BLaER1 treated with 17β-estradiol and CSF1 and Interleukin-3, amounts not matched to agents 10 nM and 100 nM (cell line): ENCODE measurements at regions not wholly inside any gene's neighbourhood (a gene's known extent, or its start where the extent isn't known, plus 50 kb on each side); places are given as distances from the start of the nearest gene placed in this dataset.
A peak's percentile ranks its signal among the peaks of the same experiment; 100 is the strongest.
"Not testable (repeated sequence)": the region's sequence is repeated elsewhere in the genome, so short reads cannot be mapped to it uniquely, and the experiment has no call there.

Experiments used
- H3K27ac ChIP-seq, 11 experiments: shearing (Covaris generic); formaldehyde crosslinking; 2 replicates each; pipeline ENCODE4 v1.8.1; 2022
- H3K27me3 ChIP-seq, 11 experiments: shearing (Covaris generic); formaldehyde crosslinking; 2 replicates each; pipeline ENCODE4 v1.8.1; 2022
- H3K36me3 ChIP-seq, 11 experiments: shearing (Covaris generic); formaldehyde crosslinking; 2 replicates each; pipeline ENCODE4 v1.8.1; 2022
- H3K4me1 ChIP-seq, 10 experiments: shearing (Covaris generic); formaldehyde crosslinking; 2 replicates each; pipeline ENCODE4 v1.8.1; 2022
- H3K4me2 ChIP-seq, 11 experiments: shearing (Covaris generic); formaldehyde crosslinking; 2 replicates each; pipeline ENCODE4 v1.8.1; 2022
- H3K4me3 ChIP-seq, 10 experiments: shearing (Covaris generic); formaldehyde crosslinking; 2 replicates each; pipeline ENCODE4 v1.8.1; 2022
- H3K9ac ChIP-seq, 11 experiments: shearing (Covaris generic); formaldehyde crosslinking; 2 replicates each; pipeline ENCODE4 v1.8.1; 2022
- H3K9me3 ChIP-seq, 11 experiments: shearing (Covaris generic); formaldehyde crosslinking; replicated peaks in 1 of 11; 2 replicates each; pipeline ENCODE4 v1.8.1; 2022
- H4K20me1 ChIP-seq, 11 experiments: shearing (Covaris generic); formaldehyde crosslinking; 2 replicates each; pipeline ENCODE4 v1.8.1; 2022
- Cebpa-rat ChIP-seq, 11 experiments: shearing (Covaris generic); IDR thresholded peaks; 2 replicates each; pipeline ENCODE4 v1.8.1; 2022

DNA sequence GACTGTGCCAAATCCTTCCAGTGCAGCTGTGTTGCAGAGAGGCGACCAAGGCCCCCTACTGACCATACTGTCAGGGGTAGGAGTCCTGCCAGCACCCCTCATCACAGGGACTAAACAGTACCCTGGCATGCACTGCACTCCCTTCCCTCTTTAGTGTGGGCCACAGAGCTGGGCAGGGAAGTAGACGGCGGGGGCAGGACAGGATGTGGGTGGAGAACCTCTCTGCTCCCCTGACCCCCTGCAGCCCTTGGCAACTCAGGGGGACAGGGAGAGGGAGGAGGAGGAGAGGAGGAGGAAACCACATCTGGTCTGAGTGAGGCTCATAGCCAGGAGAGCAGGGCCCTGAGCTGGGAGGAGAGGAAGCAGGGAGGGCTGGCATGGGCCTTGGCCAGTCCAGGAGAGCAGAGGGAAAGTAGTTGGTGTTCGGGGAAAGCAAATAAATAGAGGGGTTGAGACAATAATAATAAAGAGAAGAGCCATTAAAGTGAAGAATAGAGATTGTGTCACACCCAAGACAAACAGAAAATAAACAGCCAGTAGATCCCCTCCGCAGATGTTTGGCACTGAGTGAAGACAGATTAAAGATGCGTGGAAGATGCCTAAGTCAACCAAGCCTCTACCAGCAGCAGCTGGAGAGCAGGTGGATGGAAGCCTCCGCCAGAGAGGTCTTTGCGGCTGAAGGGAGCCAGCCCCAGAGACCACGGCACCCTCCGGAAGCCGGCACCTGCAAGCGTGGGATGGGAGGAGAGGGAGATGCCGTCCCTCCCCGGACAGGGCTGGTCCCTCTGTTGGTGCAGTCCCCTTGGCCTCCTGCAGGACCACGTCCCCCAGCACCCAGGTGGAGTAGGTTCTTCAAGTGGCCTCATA is 61.5 kb downstream of the RPUSD4 start:
- TF ChIP-seq Cebpa-rat (IDR thresholded peaks at IDR 0.05), result no peak

DNA sequence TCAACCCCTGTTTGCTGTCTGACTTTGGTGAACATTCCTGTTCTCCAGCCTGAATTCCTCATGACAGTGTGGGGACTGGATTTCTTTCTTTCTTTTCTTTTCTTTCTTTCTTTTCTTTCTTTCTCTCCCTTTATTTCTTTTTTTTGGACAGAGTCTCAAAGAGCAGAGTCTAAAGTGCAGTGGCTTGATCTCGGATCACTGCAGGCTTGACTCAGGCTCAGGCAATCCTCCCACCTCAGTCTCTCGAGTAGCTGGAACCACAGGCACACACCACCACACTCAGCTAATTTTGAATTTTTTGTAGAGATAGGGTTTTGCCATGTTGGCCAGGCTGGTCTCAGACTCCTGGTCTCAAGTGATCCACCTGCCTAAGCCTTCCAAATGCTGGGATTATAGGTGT is 63.1 kb downstream of the RPUSD4 start:
- Histone ChIP-seq H3K36me3 (peaks cover 0 to 15% (median 2%) of the 10 kb centered on the region in 11 experiments; a peak in 6 of 22 replicates), H3K4me1 (peaks cover 36 to 62% (median 57%) of the 10 kb centered on the region in 10 experiments), H3K9ac (no peak overlapping the region), H3K27ac (no peak overlapping the region), H3K27me3 (no peaks in the 10 kb centered on the region), H3K4me2 (peak overlapping the region in 8 of 11 experiments; percentile 48 to 88 (median 76); a peak in 15 of 22 replicates), H3K9me3 (peaks cover 11 to 24% (median 17%) of the 10 kb centered on the region in 11 experiments; a peak in 20 of 22 replicates), H3K4me3 (no peak overlapping the region), H4K20me1 (no peaks in the 10 kb centered on the region)
- TF ChIP-seq Cebpa-rat (IDR thresholded peaks at IDR 0.05), result no peak

More for the DNA sequence above, 61.5 kb downstream of the RPUSD4 start:
- peaks cover 36 to 74% (median 60%) of the 10 kb centered on the region in 10 experiments for H3K4me1 ChIP-seq
- H4K20me1 ChIP-seq, result no peaks in the 10 kb centered on the region
- H3K36me3 ChIP-seq, result peaks cover 0 to 26% (median 6%) of the 10 kb centered on the region in 11 experiments; a peak in 7 of 22 replicates
- H3K9me3 ChIP-seq, result peaks cover 11 to 30% (median 17%) of the 10 kb centered on the region in 11 experiments; a peak in 20 of 22 replicates
- no peaks in the 10 kb centered on the region for H3K27me3 ChIP-seq
- 0 out of 22 replicates have a peak overlapping the region, but pooled peaks of 2 of the 11 experiments have one; percentile 9 to 22 for H3K27ac ChIP-seq
- H3K4me3 ChIP-seq, result no peak overlapping the region
- H3K4me2 ChIP-seq, result peak overlapping the region; percentile 60 to 90 (median 79)
- no peak overlapping the region; a peak in 1 of 22 replicates for H3K9ac ChIP-seq

DNA sequence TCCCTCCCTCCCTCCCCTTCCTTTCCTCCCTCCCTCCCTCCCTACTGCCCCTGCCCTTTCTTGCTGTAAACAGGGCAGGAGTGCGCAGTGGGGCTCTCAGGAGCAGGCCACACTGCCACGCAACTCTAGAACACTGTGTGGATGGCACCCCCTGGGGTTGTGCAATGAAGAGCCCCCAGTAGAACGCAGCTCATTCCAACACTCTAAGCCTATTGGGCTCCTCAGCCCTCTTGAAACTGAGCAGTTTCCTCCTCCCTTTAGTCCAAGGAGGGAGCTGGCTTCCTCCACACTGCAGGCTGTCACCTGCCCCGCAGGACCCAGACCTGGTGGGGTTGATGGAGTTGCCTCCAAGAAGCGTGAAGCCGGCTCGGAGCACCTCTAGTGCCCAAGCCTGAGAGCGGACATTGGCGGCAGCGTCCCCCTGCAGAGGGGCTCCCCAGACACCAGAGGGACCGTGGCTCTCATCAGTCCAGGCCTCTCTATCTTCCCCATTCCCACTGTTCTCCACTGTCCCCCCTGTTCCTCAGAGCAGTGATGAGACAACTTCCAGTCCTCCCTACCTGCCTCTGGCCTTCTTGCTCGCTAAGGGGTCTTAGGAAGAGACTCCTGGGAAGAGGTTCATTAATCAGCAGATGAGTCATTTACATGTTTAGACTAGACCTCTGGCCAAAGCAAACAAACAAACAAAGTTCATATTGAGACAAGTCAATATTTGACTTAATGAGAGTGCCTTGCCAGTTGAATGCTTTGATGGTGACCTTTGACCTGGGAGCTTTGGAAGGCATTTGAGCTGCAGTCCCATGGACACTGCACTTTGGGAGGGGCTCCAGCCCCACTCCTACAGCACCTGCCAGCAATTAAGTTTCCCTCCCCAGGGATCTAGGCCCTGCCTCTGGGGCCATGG is 64.0 kb downstream of the RPUSD4 start:
- H3K27ac ChIP-seq, result peak overlapping the region in 4 of 11 experiments; percentile 5 to 42 (median 28); a peak in 4 of 22 replicates
- H4K20me1 ChIP-seq, result no peaks in the 10 kb centered on the region
- no peaks in the 10 kb centered on the region for H3K27me3 ChIP-seq
- peak overlapping the region; percentile 40 to 88 (median 72) for H3K4me2 ChIP-seq
- 0 out of 22 replicates have a peak overlapping the region, but pooled peaks of 1 of the 11 experiments have one; percentile 8 for H3K9ac ChIP-seq
- peaks cover 7 to 15% (median 9%) of the 10 kb centered on the region in 11 experiments; a peak in 20 of 22 replicates for H3K9me3 ChIP-seq
- TF ChIP-seq Cebpa-rat (IDR thresholded peaks at IDR 0.05), result no peak
- H3K36me3 ChIP-seq, result peaks cover 0 to 7% (median 0%) of the 10 kb centered on the region in 11 experiments; a peak in 3 of 22 replicates
- H3K4me3 ChIP-seq, result no peak overlapping the region; a peak in 1 of 20 replicates
- H3K4me1 ChIP-seq, result peaks cover 36 to 62% (median 57%) of the 10 kb centered on the region in 10 experiments

DNA sequence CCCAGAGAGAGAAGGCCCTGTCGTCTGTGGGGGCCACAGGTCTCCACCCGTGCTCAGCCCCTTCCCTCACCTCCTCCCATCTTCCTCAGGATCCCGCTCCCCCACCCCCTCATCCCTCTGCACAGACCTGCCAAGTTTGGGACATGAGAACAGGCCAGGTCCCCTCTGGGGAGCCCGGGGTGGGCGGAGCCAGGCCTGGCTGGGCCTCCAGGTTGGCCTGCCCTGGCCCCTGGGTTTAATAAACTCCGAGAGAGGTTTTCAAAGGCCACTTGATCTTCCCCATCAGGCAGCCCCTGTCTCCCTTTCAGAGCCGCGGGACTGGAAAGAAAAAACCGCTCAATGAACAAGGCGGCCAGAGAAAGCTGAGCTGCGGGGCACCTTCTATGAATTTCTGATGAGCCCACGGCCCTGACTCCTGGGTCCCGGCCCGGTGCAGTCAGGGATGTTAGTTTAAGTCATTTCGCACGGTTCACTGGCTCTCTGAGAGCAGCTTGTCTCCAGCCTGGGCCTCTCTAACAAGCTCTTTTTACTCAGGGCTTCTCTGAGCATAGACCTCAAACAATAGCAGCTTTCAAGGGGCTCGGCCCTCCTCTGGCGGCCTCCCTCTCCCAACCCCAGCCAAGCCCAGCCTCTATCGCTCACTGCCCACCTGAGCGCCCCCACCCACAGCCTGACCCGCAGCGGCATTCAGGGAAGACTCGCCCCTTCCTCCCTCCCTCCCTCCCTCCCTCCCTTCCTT is 64.8 kb downstream of the RPUSD4 start:
- no peaks in the 10 kb centered on the region for H4K20me1 ChIP-seq
- H3K27me3 ChIP-seq, result no peaks in the 10 kb centered on the region
- H3K27ac ChIP-seq, result peak overlapping the region in 8 of 11 experiments; percentile 22 to 64 (median 52); a peak in 14 of 22 replicates
- H3K36me3 ChIP-seq, result peaks cover 0 to 5% (median 0%) of the 10 kb centered on the region in 11 experiments; a peak in 3 of 22 replicates
- H3K4me3 ChIP-seq, result 0 out of 20 replicates have a peak overlapping the region, but pooled peaks of 2 of the 10 experiments have one; percentile 2 to 22
- peak overlapping the region in 8 of 11 experiments; percentile 25 to 66 (median 56); a peak in 13 of 22 replicates for H3K9ac ChIP-seq
- TF ChIP-seq Cebpa-rat (IDR thresholded peaks at IDR 0.05), result no peak
- peaks cover 0 to 7% (median 2%) of the 10 kb centered on the region in 11 experiments; a peak in 15 of 22 replicates for H3K9me3 ChIP-seq
- peaks cover 36 to 63% (median 58%) of the 10 kb centered on the region in 10 experiments for H3K4me1 ChIP-seq
- H3K4me2 ChIP-seq, result peak overlapping the region; percentile 45 to 88 (median 79)

DNA sequence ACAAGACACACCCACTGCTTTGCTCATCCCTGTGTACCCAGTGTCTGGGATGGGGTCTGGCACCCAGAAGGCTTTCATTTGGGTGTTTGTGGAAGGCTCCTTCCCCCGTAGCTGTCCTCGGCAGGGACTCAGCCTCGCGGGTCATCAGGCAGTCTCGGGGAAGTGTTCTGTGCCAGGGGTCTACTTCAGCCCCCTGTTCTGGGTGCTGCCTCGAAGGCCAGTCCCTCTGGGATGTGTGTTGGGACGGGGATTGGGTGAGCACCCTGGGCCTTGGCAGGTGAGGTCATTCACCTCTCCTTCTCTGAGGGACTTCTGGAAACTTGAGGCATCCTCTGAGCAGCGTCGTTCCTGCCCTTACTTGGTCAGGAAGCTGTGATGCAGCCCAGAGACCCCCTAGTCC is 65.5 kb downstream of the RPUSD4 start:
- H4K20me1 ChIP-seq, result no peaks in the 10 kb centered on the region
- peak overlapping the region in 7 of 11 experiments; percentile 22 to 64 (median 55); a peak in 9 of 22 replicates for H3K27ac ChIP-seq
- H3K4me3 ChIP-seq, result no peak overlapping the region
- H3K9ac ChIP-seq, result peak overlapping the region in 6 of 11 experiments; percentile 25 to 66 (median 56); a peak in 5 of 22 replicates
- H3K27me3 ChIP-seq, result no peaks in the 10 kb centered on the region
- H3K36me3 ChIP-seq, result peaks cover 0 to 3% (median 0%) of the 10 kb centered on the region in 11 experiments; a peak in 2 of 22 replicates
- 0 out of 22 replicates have a peak, but pooled peaks cover 0 to under 1% (median 0%) of the 10 kb centered on the region in 11 experiments for H3K9me3 ChIP-seq
- H3K4me1 ChIP-seq, result peaks cover 33 to 63% (median 59%) of the 10 kb centered on the region in 10 experiments
- TF ChIP-seq Cebpa-rat (IDR thresholded peaks at IDR 0.05), result no peak
- peak overlapping the region in 10 of 11 experiments; percentile 45 to 88 (median 80); a peak in 20 of 22 replicates for H3K4me2 ChIP-seq

DNA sequence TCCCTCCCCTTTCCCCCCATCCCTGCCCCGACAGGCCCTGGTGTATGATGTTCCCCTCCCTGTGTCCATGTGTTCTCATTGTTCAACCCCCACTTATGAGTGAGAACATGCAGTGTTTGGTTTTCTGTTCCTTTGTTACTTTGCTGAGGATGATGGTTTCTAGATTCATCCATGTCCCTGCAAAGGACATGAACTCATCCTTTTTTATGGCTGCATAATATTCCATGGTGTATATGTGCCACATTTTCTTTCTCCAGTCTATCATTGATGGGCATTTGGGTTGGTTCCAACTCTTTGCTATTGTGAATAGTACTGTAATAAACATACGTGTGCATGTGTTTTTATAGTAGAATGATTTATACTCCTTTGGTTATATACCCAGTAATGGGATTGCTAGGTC is 68.0 kb downstream of the RPUSD4 start:
- peaks cover 14 to 53% (median 40%) of the 10 kb centered on the region in 10 experiments; a peak in 19 of 20 replicates for H3K4me1 ChIP-seq
- H3K27ac ChIP-seq, H4K20me1 ChIP-seq, H3K9ac ChIP-seq, H3K36me3 ChIP-seq, H3K4me3 ChIP-seq, H3K9me3 ChIP-seq, H3K27me3 ChIP-seq, H3K4me2 ChIP-seq: not testable (repeated sequence)

DNA sequence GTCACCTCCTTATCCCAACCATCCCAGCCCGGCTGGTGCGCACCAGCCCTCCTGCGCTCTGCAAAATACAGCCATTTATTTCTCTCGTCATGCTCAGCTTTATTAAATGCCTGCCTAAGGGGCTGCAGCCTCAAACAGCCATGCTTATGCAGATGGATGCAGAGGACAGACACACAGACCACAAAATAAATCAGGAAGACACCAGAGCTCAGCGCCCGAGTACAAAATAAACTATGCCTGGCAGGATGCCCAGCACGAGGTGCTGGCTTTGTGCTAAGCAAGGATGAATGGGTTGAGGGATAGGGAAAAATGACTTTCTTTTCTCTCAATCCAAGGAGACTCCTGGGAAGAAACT is 70.5 kb downstream of the RPUSD4 start:
- Histone ChIP-seq H4K20me1 (no peaks in the 10 kb centered on the region), H3K4me2 (peak overlapping the region in 8 of 11 experiments; percentile 2 to 48 (median 28); a peak in 12 of 22 replicates), H3K9me3 (no peaks in the 10 kb centered on the region), H3K9ac (no peak overlapping the region), H3K4me1 (peaks cover 0 to 29% (median 15%) of the 10 kb centered on the region in 10 experiments; a peak in 15 of 20 replicates), H3K4me3 (no peak overlapping the region), H3K27ac (no peak overlapping the region), H3K27me3 (no peaks in the 10 kb centered on the region), H3K36me3 (peaks cover 0 to 8% (median 0%) of the 10 kb centered on the region in 11 experiments; a peak in 6 of 22 replicates)
- TF ChIP-seq Cebpa-rat (IDR thresholded peaks at IDR 0.05), result no peak
